ENCODE measurements at regions not wholly inside any gene's neighbourhood (a gene's known extent, or its start where the extent isn't known, plus 50 kb on each side); places are given as distances from the start of the nearest gene placed in this dataset.
A peak's percentile ranks its signal among the peaks of the same experiment; 100 is the strongest.

DNA sequence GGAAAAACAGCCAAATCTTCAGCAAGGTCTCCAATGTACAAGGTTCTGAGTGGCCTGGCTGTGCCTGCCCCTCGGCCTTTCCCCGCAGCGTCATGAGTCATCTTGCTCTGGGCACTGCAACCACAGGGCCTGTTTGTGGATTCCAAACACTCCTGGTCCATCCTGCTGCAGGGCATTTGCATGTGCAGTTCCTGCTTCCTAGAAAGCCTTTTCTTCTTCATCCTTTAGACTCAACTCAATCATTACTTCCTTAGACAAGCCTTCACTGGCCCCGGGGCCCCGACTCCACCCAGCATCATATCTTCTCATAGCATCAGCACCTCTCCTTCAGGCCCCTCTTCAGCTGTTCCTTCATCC lies 101.8 kb upstream of the EGLN3 start (continued):
- TF ChIP-seq HMGXB3 (CRISPR knock-in tag; IDR thresholded peaks at IDR 0.05; ENCODE audit: borderline replicate concordance): 0 out of 2 replicates have a peak, but pooled peaks have one; percentile 38
- no peak for TF ChIP-seq MBD4 (IDR thresholded peaks at IDR 0.05; ENCODE audit: borderline replicate concordance, low read length)
- TF ChIP-seq FOXO1 (CRISPR knock-in tag; IDR thresholded peaks at IDR 0.05): peak; percentile 69; the same call in 1 of the 2 replicates
- TF ChIP-seq ZBTB42 (CRISPR knock-in tag; IDR thresholded peaks at IDR 0.05): no peak
- peak; percentile 42; the same call in 1 of the 2 replicates for TF ChIP-seq ZSCAN9 (CRISPR knock-in tag; IDR thresholded peaks at IDR 0.05; ENCODE audit: borderline replicate concordance)
- TF ChIP-seq ZNF670 (CRISPR knock-in tag; IDR thresholded peaks at IDR 0.05; ENCODE audit: borderline replicate concordance): no peak
- TF ChIP-seq, protein P1, sequence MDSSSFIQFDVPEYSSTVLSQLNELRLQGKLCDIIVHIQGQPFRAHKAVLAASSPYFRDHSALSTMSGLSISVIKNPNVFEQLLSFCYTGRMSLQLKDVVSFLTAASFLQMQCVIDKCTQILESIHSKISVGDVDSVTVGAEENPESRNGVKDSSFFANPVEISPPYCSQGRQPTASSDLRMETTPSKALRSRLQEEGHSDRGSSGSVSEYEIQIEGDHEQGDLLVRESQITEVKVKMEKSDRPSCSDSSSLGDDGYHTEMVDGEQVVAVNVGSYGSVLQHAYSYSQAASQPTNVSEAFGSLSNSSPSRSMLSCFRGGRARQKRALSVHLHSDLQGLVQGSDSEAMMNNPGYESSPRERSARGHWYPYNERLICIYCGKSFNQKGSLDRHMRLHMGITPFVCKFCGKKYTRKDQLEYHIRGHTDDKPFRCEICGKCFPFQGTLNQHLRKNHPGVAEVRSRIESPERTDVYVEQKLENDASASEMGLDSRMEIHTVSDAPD (CRISPR knock-in tag; IDR thresholded peaks at IDR 0.05): no peak
- TF ChIP-seq ZNF768 (CRISPR knock-in tag; IDR thresholded peaks at IDR 0.05): peak; percentile 69
- no peak for TF ChIP-seq REPIN1 (CRISPR knock-in tag; IDR thresholded peaks at IDR 0.05; ENCODE audit: borderline replicate concordance, low read depth)
- 0 out of 2 replicates have a peak, but pooled peaks have one; percentile 80 for TF ChIP-seq ARHGAP35 (CRISPR knock-in tag; IDR thresholded peaks at IDR 0.05; ENCODE audit: borderline replicate concordance)
- TF ChIP-seq, protein P2, sequence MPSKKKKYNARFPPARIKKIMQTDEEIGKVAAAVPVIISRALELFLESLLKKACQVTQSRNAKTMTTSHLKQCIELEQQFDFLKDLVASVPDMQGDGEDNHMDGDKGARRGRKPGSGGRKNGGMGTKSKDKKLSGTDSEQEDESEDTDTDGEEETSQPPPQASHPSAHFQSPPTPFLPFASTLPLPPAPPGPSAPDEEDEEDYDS (CRISPR knock-in tag; IDR thresholded peaks at IDR 0.05): peak; percentile 29; the same call in 1 of the 2 replicates
- TF ChIP-seq JUNB (CRISPR knock-in tag; IDR thresholded peaks at IDR 0.05; ENCODE audit: borderline replicate concordance): no peak
- TF ChIP-seq SCMH1 (CRISPR knock-in tag; IDR thresholded peaks at IDR 0.05; ENCODE audit: borderline replicate concordance): no peak
- TF ChIP-seq ZNF326 (CRISPR knock-in tag; IDR thresholded peaks at IDR 0.05; ENCODE audit: borderline replicate concordance): no peak
- peak; percentile 77 for TF ChIP-seq KDM2A (CRISPR knock-in tag; IDR thresholded peaks at IDR 0.05; ENCODE audit: borderline replicate concordance, low read depth)
- TF ChIP-seq ATF5 (CRISPR knock-in tag; IDR thresholded peaks at IDR 0.05; ENCODE audit: low read depth): no peak
- TF ChIP-seq FOXK1 (CRISPR knock-in tag; IDR thresholded peaks at IDR 0.05; ENCODE audit: borderline replicate concordance, low read depth): peak; percentile 46; the same call in 1 of the 2 replicates
- peak; percentile 73; the same call in 1 of the 2 replicates for TF ChIP-seq HOMEZ (CRISPR knock-in tag; IDR thresholded peaks at IDR 0.05; ENCODE audit: low read depth)
- TF ChIP-seq KDM1A (CRISPR knock-in tag; IDR thresholded peaks at IDR 0.05): peak; percentile 93
- no peak for TF ChIP-seq ZNF232 (CRISPR knock-in tag; IDR thresholded peaks at IDR 0.05; ENCODE audit: borderline replicate concordance)
- 0 out of 2 replicates have a peak, but pooled peaks have one; percentile 13 for TF ChIP-seq MXD4 (CRISPR knock-in tag; IDR thresholded peaks at IDR 0.05)

Measured in HepG2 (cell line).